SK-N-MC (cell line): ENCODE measurements at regions not wholly inside any gene's neighbourhood (a gene's known extent, or its start where the extent isn't known, plus 50 kb on each side); places are given as distances from the start of the nearest gene placed in this dataset.

ENCODE experiments used
- EZH2 ChIP-seq: fragments of 200-600 bp; sonication (generic); IDR thresholded peaks from one replicate; pipeline ENCODE4 v1.6.1; 2017; ENCODE audit warnings: antibody characterized with exemption
- FOXP2 ChIP-seq: optimal IDR thresholded peaks from 2 replicates; pipeline ENCODE3; 2011; ENCODE audit warnings: mild to moderate bottlenecking, moderate library complexity; ENCODE audit not compliant: insufficient read depth; ENCODE audit errors: extremely low read length, control extremely low read depth
- POLR2AphosphoS5 ChIP-seq: IDR thresholded peaks from 2 replicates; pipeline ENCODE4 v1.6.1; 2012; ENCODE audit warnings: mild to moderate bottlenecking, low read depth, low read length, borderline replicate concordance

- TF ChIP-seq EZH2 (no peak), POLR2AphosphoS5 (no peak), FOXP2 (no peak)
Observed at GRCh38 chr9:18422296-18423036, 51.5 kb upstream of the ADAMTSL1 start.
